ENCODE measurements at regions not wholly inside any gene's neighbourhood (a gene's known extent, or its start where the extent isn't known, plus 50 kb on each side); places are given as distances from the start of the nearest gene placed in this dataset.

GRCh38 chr7:148472406-148472805 is 118.2 kb upstream of the C7orf33 start:
- Mint-ChIP-seq H3K36me3 (ENCODE audit: low read depth) (no peaks in the 10 kb centered on the region), H3K4me1 (ENCODE audit: low read depth) (no peaks in the 10 kb centered on the region), H3K27me3 (ENCODE audit: insufficient read depth) (no peaks in the 10 kb centered on the region), H3K27ac (no peak overlapping the region), H3K9me3 (peaks cover 3% of the 10 kb centered on the region; the same call in 1 of the 2 replicates), H3K4me3 (no peak overlapping the region)
- no peak for DNase-seq
- no peak for TF ChIP-seq CTCF (IDR thresholded peaks at IDR 0.05)

GRCh38 chr7:148473703-148474480 is 116.7 kb upstream of the C7orf33 start:
- no peak for DNase-seq
- peaks cover 3% of the 10 kb centered on the region; the same call in 1 of the 2 replicates for H3K9me3 Mint-ChIP-seq
- no peak overlapping the region for H3K27ac Mint-ChIP-seq
- no peak overlapping the region for H3K4me3 Mint-ChIP-seq
- no peak for TF ChIP-seq CTCF (IDR thresholded peaks at IDR 0.05)
- H3K36me3 Mint-ChIP-seq (ENCODE audit: low read depth), result no peaks in the 10 kb centered on the region
- no peaks in the 10 kb centered on the region for H3K4me1 Mint-ChIP-seq (ENCODE audit: low read depth)
- no peaks in the 10 kb centered on the region; the same call in 1 of the 2 replicates for H3K27me3 Mint-ChIP-seq (ENCODE audit: insufficient read depth)

GRCh38 chr7:148474481-148475025 is 116.0 kb upstream of the C7orf33 start:
- H3K36me3 Mint-ChIP-seq (ENCODE audit: low read depth), result no peaks in the 10 kb centered on the region
- no peak overlapping the region for H3K27ac Mint-ChIP-seq
- DNase-seq, result no peak
- no peaks in the 10 kb centered on the region for H3K4me1 Mint-ChIP-seq (ENCODE audit: low read depth)
- no peak for TF ChIP-seq CTCF (IDR thresholded peaks at IDR 0.05)
- peaks cover 3% of the 10 kb centered on the region; the same call in 1 of the 2 replicates for H3K9me3 Mint-ChIP-seq
- H3K4me3 Mint-ChIP-seq, result no peak overlapping the region
- peaks cover under 1% of the 10 kb centered on the region for H3K27me3 Mint-ChIP-seq (ENCODE audit: insufficient read depth)

- no peaks in the 10 kb centered on the region for H3K4me1 Mint-ChIP-seq (ENCODE audit: low read depth)
- H3K27ac Mint-ChIP-seq, result no peak overlapping the region
- peaks cover 13% of the 10 kb centered on the region for H3K27me3 Mint-ChIP-seq (ENCODE audit: insufficient read depth)
- H3K9me3 Mint-ChIP-seq, result no peaks in the 10 kb centered on the region; the same call in 1 of the 2 replicates
- H3K36me3 Mint-ChIP-seq (ENCODE audit: low read depth), result no peaks in the 10 kb centered on the region
- H3K4me3 Mint-ChIP-seq, result no peak overlapping the region
- DNase-seq, result no peak
- TF ChIP-seq CTCF (IDR thresholded peaks at IDR 0.05), result no peak
Measured at GRCh38 chr7:148478551-148478950, 112.0 kb upstream of the C7orf33 start.

GRCh38 chr7:148480479-148481146 is 110.0 kb upstream of the C7orf33 start:
- no peaks in the 10 kb centered on the region for H3K36me3 Mint-ChIP-seq (ENCODE audit: low read depth)
- no peak overlapping the region for H3K27ac Mint-ChIP-seq
- DNase-seq, result no peak
- no peaks in the 10 kb centered on the region for H3K4me1 Mint-ChIP-seq (ENCODE audit: low read depth)
- H3K9me3 Mint-ChIP-seq, result no peaks in the 10 kb centered on the region; the same call in 1 of the 2 replicates
- H3K27me3 Mint-ChIP-seq (ENCODE audit: insufficient read depth), result peaks cover 13% of the 10 kb centered on the region
- no peak for TF ChIP-seq CTCF (IDR thresholded peaks at IDR 0.05)
- no peak overlapping the region; the same call in 1 of the 2 replicates for H3K4me3 Mint-ChIP-seq
